HG02938 (cell line): ENCODE measurements at regions not wholly inside any gene's neighbourhood (a gene's known extent, or its start where the extent isn't known, plus 50 kb on each side); places are given as distances from the start of the nearest gene placed in this dataset.

ENCODE experiments used
- ATAC-seq: cut with Tn5 transposase; IDR thresholded peaks from one replicate; pipeline ENCODE4 v1.9.1; 2021; ENCODE audit warnings: mild to moderate bottlenecking, moderate library complexity; ENCODE audit not compliant: unreplicated experiment

DNA sequence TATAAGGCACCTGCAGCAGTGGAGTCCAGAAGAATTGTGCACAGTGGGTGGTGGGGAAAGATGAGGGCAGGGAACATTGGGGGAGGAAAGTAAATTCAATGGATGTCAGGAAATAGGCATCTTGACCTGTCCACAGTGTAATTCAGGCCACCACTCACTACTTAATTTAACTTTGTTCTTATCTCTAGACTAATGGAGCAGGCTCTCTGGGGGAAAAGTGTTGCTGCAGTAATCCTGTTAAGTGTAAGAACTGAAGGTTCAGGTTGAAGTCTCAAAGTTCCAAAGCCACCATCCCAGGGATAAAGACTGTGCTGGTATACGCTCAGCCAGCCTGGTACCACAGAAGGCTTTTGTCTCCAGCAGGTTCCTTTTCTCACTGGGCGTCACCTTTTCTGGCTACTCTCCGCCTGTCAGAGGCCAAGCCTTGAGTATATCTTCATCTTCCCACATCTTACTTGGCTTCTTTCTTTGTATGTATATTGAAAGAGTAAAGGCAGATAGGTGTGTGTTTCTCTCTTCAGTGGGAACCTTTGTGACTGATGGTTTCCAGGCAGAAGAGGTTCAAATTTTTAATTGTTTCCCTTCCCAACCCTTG, 150.9 kb upstream of the DMRT1 start:
- no peak for ATAC-seq

DNA sequence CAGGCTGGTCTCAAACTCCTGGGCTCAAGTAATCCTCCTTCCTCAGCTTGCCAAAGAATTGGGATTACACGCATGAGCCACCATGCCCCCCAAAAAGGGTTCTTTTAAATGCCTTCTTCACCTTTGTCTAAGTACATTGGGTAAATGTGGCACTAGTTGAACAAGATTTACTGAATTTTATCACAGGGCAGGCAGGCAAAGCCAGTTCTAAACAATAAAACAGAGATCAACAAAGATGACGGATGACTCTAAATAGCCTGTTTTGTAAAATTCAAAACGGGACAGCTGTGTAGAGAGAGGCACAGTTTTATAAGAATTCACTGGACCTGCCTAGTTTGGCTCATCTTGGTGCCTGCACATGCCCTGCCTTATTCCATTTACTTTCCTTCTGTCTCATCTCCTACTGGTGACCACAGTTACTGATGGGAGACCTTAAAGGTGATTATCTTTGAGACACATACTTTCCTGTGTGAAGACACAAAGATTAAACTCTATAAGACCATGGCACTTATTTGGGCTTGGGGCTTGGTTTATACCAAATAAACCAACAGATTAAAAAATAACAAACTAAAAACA, 149.6 kb upstream of the DMRT1 start:
- no peak for ATAC-seq

DNA sequence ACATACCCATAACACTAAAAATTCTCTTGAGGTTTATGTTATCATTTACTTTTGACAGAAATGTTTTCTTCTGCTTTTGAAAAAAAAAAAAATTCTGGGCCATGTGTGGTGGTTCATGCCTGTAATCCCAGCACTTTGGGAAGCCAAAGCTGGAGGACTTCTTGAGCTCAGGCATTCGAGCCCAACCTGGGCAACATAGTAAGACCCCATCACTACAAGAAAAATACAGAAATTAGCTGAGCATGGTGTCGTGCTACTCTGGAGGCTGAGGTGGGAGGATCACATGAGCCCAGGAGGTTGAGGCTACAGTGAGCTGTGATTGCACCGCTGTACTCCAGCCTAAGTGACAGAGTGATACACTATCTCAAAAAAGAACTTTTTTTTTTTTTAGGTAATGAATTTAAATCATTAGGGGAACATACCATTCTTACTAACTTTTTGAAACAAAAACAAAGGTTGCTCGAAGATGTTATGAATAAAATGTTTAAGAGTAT, 148.8 kb upstream of the DMRT1 start:
- ATAC-seq, result no peak

DNA sequence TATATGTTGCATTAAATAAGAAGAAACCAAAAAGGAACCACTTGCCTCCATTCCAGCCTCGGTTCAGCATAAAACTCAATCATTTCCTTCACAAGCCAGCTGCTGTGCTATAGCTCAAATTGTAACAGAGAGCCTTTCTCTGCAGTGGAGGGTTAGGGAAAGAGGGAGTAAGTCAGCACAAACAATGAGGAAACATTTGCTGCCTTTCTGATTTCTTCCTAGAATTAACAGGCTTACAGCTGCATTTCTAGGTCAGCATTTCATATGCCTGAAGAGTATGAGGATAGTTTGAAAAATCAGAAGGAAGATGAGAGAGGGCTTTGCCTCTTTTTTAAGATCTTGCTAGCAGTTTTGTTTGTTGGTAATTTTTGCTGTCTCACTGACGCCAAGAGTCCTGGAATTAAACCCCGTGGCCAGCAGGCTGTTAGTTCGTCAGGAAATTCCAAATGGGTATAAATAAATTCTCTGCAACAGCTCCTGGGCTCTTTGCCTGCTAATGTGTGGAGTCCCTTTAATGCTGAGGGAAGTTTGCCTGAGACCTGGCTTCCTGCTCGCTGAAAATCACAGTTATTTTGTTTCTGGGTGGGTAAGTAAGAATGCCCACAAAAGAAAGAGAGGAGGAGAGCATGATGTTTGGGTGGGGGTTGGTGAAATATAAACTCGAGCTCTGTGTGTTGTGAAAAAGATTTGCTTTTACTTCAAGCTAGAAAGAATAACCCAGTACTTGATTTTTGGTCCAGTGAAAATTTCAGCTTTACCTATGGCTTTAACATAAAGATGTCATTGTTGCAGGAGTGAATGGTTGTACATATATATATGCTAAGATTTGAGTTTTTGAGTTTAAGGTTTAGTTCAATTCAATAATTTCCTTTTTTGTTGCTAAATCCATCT, 148.1 kb upstream of the DMRT1 start:
- no peak for ATAC-seq

DNA sequence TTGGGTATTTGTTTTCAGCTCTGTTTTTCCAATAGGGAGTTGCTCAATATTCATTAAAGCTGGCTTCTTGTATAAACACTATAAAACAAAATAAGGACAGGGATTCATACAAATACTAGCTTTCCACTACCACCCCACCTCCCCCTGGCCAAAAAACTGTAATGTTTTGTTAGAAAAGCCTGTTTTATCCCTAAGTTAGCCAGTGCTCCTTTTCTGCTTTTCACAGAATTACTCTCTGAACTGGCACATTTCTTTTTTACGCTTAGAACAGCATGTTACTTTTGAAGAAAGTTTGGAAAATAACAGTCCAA, 147.4 kb upstream of the DMRT1 start:
- no peak for ATAC-seq

DNA sequence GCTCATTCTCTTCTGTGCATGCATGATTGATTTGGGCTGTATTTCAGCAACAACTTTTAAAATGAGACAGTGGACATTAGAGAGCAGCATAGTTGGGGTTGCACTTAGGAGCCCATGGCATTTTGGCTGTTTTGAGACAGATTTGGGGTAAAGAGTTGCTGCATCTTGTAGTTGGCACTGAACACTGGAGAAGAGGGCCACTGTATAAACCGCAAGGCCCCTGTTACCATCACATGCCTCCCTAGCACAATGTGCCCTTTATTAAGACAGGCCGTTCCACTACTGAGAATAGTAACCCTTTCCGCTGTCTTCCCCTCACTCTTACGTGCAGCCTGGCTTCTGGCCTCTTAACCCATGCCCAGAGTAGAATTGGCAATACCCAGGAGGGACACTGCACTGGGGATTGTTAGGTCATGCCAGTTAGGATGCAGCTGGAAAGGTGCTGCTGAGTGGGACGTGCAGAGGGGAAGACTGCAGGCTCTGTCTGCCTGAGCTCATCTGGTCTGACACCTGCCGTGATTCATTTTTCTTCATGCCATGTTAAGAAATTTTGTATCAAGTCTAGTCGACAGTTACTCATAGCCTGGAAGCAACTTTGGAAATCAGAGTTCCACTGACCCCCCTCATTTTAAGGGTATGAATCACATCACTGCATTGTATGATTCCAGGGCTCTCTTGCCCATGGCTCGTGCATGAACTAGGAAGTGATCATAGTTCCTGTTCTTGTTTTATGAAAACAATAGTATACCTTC, 146.9 kb upstream of the DMRT1 start:
- no peak for ATAC-seq

DNA sequence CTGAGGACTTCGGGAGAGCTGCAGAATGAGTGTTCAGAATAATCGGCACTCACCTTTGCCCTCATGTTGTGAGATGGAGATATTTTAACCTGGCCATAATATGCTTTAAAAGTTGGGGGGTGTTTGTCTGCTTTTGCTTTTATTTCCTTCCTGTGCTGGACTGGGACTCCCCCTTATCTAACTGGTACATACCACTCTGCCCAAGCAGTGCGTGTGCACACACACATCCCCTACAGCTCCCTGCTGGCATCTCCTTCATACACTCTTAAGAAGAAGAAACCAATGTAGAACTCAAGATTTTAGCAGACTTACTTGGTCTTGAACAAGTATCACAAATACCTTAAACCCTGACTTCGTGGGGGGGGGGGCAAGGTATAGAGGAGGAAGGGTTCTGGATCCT, 146.2 kb upstream of the DMRT1 start:
- no peak for ATAC-seq

DNA sequence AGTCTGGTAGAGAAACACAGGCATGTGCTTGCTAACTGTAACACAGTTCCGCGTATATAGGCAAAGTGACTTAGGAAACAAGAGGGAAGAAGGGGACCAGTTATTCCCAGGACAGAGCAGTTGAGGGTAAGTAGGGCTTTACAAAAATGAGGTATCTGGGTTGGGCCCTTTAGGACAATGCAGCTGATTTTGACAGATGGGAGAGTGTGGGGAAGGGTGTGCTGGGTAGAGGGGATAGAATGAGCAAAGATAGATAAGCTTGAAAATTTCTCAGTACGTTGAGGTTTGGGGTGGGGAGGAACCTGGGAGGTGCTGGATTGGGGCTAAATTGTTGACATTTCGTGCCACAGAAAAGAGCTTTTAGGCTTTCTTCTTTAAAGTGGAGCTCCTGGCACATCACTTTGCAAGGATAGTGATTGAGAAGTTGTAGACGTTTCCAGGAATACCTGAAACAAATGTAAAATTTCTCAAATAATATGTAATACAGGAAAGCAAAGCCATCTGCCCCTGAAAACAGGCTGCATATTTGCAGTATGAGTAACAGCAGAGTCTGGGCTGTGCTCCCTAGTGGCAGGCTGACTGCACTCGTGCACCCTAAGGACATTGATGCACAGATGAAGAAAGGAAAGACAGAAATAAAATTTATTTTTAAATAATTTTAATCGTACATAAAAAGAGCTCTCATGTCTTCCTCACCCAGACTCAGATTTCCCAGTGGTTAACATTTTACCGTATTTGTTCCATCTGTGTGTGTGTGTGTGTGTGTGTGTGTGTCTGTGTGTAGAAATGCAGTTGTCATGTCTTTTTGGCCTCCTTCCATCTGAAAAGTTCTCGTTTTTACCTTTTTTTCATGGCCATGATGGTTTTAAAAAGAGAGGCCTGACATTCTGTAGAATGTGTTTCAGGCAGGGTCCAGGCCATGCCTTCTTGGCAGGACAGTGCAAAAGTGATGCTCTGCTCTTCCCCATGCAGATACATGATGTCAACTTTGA, 144.9 kb upstream of the DMRT1 start:
- ATAC-seq, result no peak

DNA sequence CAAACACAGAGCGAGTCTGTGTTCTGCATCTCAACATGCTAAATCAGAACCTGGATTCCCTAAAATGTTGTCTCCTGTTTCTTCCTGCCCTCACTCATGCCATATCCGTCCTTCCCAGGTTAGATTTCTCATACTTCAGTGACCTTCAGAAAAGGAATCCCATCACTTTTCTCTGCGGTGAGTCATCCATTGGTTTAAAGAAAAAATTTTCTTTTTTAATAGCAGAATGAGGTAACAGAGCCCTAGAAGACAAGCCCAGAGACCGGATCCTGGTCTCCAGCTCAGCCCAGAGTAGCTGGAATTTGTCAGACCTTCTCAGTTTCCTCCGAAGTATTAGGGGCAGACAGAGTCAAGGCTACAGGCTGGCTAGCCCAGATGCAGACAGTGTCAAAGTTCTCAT, 143.2 kb upstream of the DMRT1 start:
- ATAC-seq, result no peak

DNA sequence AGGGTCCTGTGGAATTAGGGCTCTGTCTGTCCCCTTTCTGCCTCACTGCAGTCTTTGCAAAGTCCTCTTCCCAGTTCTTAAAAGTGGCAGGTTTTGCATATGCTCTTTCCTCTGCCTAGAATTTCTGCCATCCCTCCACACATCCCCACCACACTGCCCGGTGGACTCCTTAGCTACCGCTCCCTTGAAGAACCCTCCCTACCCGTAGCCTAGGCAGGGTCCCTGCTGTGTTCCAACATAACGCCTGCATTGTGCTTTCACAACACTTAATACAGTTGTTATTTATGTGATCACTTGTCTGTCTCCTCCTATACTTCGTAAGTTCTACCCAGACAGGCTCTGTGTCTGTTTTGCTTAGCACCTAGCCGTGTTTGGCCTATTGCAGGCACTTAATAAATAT, 142.5 kb upstream of the DMRT1 start:
- no peak for ATAC-seq

DNA sequence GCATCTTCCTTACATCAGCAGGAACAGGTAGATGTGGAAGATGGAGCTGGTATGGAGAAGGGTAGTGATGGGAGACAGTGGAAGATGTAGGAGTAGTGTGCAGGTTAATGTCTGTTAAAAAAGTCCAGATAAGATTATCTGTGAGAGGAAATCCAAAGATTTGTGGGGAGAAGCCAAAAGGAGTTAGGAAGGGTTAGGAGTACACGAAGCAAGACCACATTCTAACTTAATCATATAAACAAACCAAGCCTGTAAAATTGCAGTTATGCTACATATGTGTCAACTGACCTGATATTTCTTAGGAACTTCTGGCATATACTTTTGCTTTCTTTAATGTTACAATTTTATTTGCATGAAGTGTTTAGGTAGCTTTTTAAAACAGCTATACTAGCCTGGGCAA, 142.1 kb upstream of the DMRT1 start:
- ATAC-seq, result no peak

DNA sequence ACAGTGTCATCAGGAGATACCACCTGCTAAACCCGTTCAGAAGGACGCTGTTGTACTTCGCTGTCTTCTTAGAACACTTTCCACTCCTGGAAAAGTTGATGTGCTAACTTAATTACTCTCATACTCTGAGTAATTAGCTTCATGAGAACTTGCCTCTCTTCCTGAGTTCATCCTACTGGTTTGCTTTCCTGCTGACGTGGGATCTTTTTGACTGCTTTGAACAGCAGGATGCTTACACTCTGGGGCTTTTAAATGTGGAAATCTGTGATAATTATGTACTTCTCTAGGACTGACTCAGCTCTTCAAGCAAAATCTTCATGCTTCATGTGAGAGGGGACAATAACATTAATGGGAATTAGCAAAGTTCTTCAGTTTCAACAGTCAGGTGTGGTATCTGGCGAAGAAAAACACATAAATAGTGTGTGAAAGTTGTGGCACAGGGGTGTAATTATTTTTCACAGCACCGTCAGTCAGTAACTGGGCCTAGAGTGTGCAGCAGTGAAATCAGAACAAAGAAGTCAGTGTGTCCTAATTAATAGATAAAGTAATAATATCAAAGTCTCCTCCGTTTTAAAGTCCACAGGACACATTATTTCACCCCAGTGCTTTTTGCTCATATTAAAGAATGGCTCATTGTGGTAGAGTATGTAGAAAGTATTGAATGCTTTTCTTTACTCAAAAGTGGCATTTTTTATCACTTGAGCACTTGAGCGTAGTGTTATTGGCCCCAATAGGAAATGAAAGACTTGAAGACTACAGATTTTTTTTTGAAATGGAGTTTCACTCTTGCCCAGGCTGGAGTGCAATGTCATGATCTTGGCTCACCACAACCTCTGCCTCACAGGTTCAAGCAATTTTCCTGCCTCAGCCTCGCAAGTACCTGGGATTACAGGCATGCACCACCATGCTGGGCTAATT, 140.9 kb upstream of the DMRT1 start:
- no peak for ATAC-seq

DNA sequence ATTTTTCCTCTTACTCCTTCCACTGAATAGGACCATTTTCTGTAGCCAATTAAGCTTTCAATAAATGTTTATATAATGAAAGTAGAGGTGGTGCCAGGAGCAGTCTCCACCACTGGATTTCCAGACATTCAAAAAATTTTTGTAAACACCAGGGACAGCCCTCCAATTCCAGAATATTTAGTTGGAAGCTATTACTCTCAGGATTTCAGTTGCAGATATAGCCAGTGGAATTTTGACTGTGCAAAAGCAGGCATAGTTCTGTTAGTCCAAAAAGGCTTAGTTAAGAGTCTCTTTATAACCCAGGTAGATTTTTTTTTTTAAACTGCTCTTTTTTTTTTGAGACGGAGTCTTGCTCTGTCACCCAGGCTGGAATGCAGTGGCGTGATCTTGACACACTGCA, 138.1 kb upstream of the DMRT1 start:
- no peak for ATAC-seq

DNA sequence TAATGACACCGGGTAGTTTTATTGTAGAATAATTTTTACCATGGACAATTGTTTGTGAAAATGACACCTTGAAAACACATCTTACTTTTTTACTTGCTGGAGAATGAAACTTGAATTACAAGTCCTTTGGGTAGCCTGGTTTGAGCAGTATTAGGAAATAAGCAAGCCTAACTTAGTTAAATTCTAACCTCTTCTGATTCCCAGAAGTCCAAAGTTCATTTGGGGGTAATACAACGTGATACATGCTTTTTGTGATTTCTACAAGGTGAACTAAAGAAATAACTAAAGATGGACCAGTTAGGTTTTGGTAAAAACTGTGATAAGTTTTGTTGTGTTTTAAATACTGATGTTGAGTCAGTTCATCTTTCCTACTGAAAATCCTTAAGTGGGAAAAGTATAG, 135.4 kb upstream of the DMRT1 start:
- no peak for ATAC-seq

DNA sequence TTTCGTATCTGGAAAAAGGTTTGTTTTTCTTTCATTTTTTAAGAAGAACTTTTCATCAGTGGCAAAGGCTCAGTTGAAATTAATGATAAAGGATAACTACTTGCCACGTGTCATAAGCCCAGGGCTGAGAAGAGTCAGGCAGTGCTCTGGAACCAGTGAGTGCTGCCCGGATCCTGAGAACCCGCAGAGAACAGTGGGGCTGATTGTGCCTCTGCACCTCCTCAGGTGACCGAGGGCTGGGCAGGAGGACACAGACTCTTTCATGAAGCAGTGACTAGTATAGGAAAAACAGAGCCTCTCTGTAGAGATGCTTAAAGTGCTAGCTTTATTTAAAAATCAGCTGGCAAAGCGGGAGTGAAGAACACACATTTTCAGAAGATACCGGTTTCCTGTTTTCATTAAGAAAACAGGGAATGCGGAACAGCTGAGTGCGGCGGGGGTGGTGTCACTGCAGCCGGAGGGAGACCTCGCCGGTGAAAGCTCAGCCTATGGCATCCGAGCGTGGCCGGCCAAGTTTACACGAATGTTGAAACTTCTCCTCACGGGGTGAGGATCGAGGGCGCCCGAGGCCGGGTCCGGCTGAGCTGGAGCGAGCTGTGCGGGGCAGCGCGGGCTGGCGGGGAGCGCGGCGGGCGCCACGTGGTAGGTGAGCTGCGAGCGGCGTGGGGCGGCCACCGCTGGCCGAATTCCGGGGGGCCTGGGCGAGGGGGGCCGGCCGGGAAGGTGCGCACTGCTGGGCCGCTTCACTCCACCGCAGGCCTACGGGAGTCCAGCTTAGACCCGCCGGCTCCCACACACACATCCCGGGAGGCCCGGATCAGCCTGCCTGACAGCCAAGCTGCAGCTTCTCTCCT, 134.7 kb upstream of the DMRT1 start:
- no peak for ATAC-seq

DNA sequence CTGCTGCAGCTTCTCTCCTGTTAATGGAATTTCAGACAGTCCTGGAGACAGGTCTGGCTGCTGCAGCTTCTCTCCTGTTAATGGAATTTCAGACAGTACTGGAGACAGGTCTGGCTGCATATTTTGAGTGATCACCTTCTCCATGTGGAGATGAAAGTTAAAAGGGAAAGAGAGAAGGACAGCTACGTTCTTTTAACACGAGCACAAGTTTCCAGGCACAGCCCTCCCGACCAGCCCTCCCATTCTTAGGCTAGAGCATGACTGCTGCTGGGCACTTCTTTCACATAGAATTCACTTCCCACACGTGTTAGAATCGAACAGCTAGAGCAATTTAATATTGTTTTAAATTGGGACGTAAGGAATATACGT, 133.3 kb upstream of the DMRT1 start:
- ATAC-seq, result no peak

DNA sequence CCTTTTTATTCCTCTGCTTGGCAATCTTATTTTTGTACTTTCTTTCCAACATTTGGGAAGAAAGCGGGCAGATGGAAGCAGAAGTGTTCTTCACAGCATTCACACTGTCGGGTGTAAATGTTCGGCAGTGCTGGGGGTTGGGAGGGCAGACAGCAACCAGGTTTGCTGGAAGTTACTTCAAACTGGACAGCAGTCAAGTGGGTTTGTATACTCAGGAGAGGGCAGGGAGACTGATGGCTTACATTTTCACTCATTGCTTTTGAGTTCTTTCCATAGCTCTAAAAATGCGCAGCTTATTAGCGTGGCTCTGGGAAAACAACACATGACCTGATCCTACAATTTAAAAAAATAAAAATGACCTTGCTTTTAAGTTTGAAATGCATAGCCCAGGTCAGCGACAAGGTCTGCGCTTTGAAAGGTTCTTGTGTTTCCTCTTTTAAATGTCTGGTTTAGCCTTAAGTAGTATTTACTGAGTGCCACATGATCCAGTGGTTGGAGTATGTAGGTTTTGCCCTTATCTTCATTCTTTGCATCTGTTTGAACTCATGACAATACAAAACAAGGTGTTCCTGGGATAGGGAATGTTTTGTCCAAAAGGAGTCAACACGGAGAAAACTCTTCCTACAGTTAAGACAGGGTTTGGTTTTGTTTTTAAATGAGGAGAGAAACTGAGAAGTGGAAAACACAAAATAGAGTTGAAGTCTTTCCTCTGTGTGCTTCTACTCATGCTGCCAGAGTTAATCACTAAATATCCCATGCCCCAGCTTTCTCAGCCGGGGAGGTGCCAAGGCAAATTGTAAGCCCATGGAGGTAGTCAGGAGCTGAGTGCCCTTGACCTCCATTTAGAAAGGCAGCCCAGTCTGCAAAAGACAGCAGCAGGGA, 132.7 kb upstream of the DMRT1 start:
- no peak for ATAC-seq
